Astrocyte of the spinal cord (primary cell): ENCODE measurements at regions not wholly inside any gene's neighbourhood (a gene's known extent, or its start where the extent isn't known, plus 50 kb on each side); places are given as distances from the start of the nearest gene placed in this dataset.

Source experiments
- DNase-seq: peaks from one replicate; pipeline ENCODE4 v3.0.0; 2011; ENCODE audit warnings: low read depth, low spot score
- H3K4me3 ChIP-seq: 2 replicates; pipeline ENCODE4 v1.5.1; 2011; ENCODE audit warnings: low read depth, mild to moderate bottlenecking, low read length, moderate library complexity
- CTCF ChIP-seq: IDR thresholded peaks from 2 replicates; pipeline ENCODE4 v1.5.1; 2012; ENCODE audit warnings: low read depth, mild to moderate bottlenecking, low read length, inconsistent platforms
- in situ Hi-C: cut with HindIII; loops from 2 replicates; pipeline ENCODE4 v1.10.0; 2017; ENCODE audit warnings: low sequenced_read_pairs

GRCh38 chr10:3625959-3626751 lies 158.9 kb downstream of the KLF6 start:
- no peak overlapping the region for H3K4me3 ChIP-seq
- peak; percentile 72 for DNase-seq
- in situ Hi-C loops: no loop called here
- no peak for TF ChIP-seq CTCF

DNA sequence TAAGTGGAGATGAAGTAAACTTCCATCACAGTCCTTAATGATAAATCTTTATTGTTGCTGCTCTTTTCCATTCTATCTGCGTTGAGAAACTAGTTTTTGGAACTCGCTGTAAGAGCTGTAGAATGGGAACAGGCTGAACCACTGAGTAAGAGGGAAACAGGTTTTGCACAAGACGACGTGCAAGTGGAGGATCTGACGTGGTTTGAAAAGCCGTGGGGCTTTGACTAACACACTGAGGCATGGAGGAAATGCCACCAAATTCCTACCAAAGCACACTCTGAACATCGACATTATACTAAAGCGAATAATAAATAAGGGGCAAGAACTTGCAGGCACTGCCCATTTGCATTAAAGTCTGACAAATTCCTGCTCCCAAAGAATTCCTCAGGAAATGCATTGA lies 160.6 kb downstream of the KLF6 start:
- peak; percentile 60 for DNase-seq
- in situ Hi-C loops: no loop called here
- TF ChIP-seq CTCF: no peak
- H3K4me3 ChIP-seq: no peak overlapping the region

DNA sequence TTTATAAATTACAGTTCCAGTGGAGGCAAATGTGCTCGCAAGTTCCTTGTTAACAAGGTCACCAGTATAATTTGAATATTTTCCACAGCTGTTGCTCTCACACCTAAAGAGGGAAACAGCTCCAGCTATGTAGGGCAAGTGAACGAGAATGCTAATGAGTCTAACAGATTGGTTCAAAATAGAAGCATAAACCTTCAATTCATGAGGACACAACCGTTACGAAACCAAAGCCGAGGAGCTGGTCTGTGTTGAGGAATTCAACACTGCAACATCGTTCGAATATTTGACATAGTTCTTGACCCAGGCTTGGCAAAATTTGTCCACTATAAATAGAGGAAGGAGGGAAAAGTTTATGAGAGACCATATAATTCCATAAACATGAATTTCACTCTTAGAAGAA lies 161.3 kb downstream of the KLF6 start:
- H3K4me3 ChIP-seq: no peak overlapping the region
- DNase-seq: peak; percentile 44
- TF ChIP-seq CTCF: no peak
- in situ Hi-C loops: no loop called here

DNA sequence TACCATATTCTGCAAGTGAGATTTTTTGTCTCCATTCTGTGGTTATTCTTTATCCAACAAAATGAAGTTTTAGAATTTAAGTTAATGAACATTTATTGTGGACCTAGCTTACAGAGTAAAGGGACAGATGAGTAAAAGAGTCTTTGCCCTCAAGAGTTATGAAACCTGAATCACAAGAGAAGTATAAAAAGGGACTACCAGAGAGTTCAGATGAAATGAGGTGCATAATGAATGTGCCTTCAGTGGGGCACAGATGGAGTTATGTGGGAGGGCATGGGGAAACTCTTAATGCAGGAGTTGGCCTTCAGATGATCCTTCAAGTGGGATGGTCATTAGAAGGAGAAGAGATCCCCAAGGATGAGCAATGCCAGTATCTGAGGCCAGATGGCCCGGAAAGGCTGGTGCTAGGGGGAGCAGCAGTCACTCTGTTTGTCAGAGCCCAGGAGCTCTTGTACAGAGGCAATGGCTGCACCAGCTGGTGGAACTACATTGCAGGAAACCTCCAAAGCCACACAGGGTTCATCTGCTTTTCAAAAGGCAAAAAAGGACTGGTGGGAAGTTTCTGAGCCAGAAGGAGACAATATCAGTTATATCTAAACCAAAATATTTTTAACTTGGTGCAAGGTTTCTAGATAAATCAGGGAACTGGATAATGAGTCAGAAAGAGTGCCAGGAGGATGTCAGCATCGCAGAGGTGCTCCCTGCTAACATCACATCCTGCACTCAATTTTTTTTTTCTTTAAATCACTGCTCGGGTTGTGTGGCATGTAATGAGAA lies 162.0 kb downstream of the KLF6 start:
- in situ Hi-C loops: no loop called here
- no peak for DNase-seq
- no peak for TF ChIP-seq CTCF
- H3K4me3 ChIP-seq: no peak overlapping the region

DNA sequence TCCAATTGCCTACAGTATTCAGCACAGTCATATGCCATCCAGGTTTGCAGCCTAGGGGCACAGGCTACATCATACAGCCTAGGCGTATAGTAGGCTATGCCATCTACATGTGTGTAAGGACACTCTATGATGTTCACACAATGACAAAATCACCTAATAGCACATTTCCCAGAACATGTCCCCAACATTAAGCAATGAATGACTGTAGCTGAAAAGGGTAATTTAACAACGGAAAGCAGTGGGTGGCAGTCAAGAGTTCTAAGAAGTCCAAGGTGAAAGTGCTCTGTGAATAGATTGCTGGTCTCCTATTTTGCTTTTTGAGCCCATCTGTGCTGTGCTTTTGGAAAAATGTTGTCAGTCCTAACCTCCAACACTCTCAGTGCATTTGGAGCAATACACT lies 162.6 kb downstream of the KLF6 start:
- H3K4me3 ChIP-seq: no peak overlapping the region
- no peak for DNase-seq
- in situ Hi-C loops: no loop called here
- no peak for TF ChIP-seq CTCF

- in situ Hi-C loops: no loop called here
- H3K4me3 ChIP-seq: no peak overlapping the region
- TF ChIP-seq CTCF: no peak
- no peak for DNase-seq
Measured at GRCh38 chr10:3620818-3621217, 164.2 kb downstream of the KLF6 start.
